H9 (cell line): ENCODE measurements at regions not wholly inside any gene's neighbourhood (a gene's known extent, or its start where the extent isn't known, plus 50 kb on each side); places are given as distances from the start of the nearest gene placed in this dataset.

ENCODE experiments used
- DNase-seq: peaks from one replicate; pipeline ENCODE4 v3.0.0-alpha.2; 2017
- H2AFZ ChIP-seq: one replicate; pipeline ENCODE4 v1.6.1; 2013; ENCODE audit warnings: mild to moderate bottlenecking, low read length, control low read depth, moderate library complexity
- H2AK5ac ChIP-seq: 2 replicates; pipeline ENCODE4 v1.6.1; 2013; ENCODE audit warnings: low read length, control low read depth, mixed read lengths; ENCODE audit not compliant: insufficient read length
- H2BK120ac ChIP-seq: one replicate; pipeline ENCODE4 v1.6.1; 2013; ENCODE audit warnings: low read depth, mild to moderate bottlenecking, low read length, control low read depth, inconsistent platforms; ENCODE audit not compliant: poor library complexity, severe bottlenecking
- H2BK12ac ChIP-seq: 2 replicates; pipeline ENCODE4 v1.6.1; 2013; ENCODE audit warnings: low read length, control low read depth, mixed read lengths, low read depth; ENCODE audit not compliant: insufficient read length
- H2BK15ac ChIP-seq: 2 replicates; pipeline ENCODE4 v1.6.1; 2013; ENCODE audit warnings: low read depth, low read length, control low read depth
- H2BK20ac ChIP-seq: one replicate; pipeline ENCODE4 v1.6.1; 2013; ENCODE audit warnings: low read depth, mild to moderate bottlenecking, low read length, control low read depth, inconsistent platforms; ENCODE audit not compliant: poor library complexity, severe bottlenecking
- H2BK5ac ChIP-seq: 2 replicates; pipeline ENCODE4 v1.6.1; 2013; ENCODE audit warnings: low read length, control low read depth, mixed read lengths; ENCODE audit not compliant: insufficient read length
- H3K14ac ChIP-seq: 2 replicates; pipeline ENCODE4 v1.6.1; 2013; ENCODE audit warnings: low read length, control low read depth; ENCODE audit not compliant: insufficient read depth
- H3K18ac ChIP-seq: 2 replicates; pipeline ENCODE4 v1.6.1; 2013; ENCODE audit warnings: low read depth, mild to moderate bottlenecking, mixed read lengths, low read length, control low read depth; ENCODE audit not compliant: insufficient read length
- H3K23ac ChIP-seq: 2 replicates; pipeline ENCODE4 v1.6.1; 2013; ENCODE audit warnings: low read length, control low read depth, mixed read lengths, low read depth; ENCODE audit not compliant: insufficient read length
- H3K23me2 ChIP-seq: 2 replicates; pipeline ENCODE4 v1.6.1; 2013; ENCODE audit warnings: low read depth, mild to moderate bottlenecking, mixed read lengths, low read length, control low read depth; ENCODE audit not compliant: insufficient read length, poor library complexity, severe bottlenecking
- H3K27ac ChIP-seq: 2 replicates; pipeline ENCODE4 v1.5.1; 2013; ENCODE audit warnings: low read length, control low read depth, mixed read lengths, low read depth; ENCODE audit not compliant: insufficient read length
- H3K27me3 ChIP-seq: 2 replicates; pipeline ENCODE4 v1.6.1; 2013; ENCODE audit warnings: low read length, control low read depth, inconsistent platforms; ENCODE audit not compliant: insufficient read depth
- H3K4ac ChIP-seq: 2 replicates; pipeline ENCODE4 v1.6.1; 2013; ENCODE audit warnings: low read depth, mild to moderate bottlenecking, control low read depth, inconsistent platforms, low read length, moderate library complexity
- H3K4me1 ChIP-seq: 2 replicates; pipeline ENCODE4 v1.6.1; 2013; ENCODE audit warnings: low read length, control low read depth, inconsistent platforms; ENCODE audit not compliant: insufficient read depth
- H3K4me2 ChIP-seq: 2 replicates; pipeline ENCODE4 v1.6.1; 2013; ENCODE audit warnings: low read length, control low read depth, mixed read lengths; ENCODE audit not compliant: insufficient read length, insufficient read depth
- H3K56ac ChIP-seq: 2 replicates; pipeline ENCODE4 v1.6.1; 2013; ENCODE audit warnings: low read depth, mild to moderate bottlenecking, mixed read lengths, low read length, control low read depth; ENCODE audit not compliant: insufficient read length
- H3K79me1 ChIP-seq: 2 replicates; pipeline ENCODE4 v1.6.1; 2013; ENCODE audit warnings: low read depth, mild to moderate bottlenecking, moderate library complexity, low read length, control low read depth, inconsistent platforms; ENCODE audit not compliant: insufficient read depth, poor library complexity, severe bottlenecking
- H3K79me2 ChIP-seq: 2 replicates; pipeline ENCODE4 v1.6.1; 2013; ENCODE audit warnings: low read length, control low read depth, inconsistent platforms; ENCODE audit not compliant: insufficient read depth
- H3K9ac ChIP-seq: 2 replicates; pipeline ENCODE4 v1.6.1; 2013; ENCODE audit warnings: low read length, control low read depth, mixed read lengths; ENCODE audit not compliant: insufficient read length; ENCODE audit errors: extremely low read depth
- H3K9me3 ChIP-seq: one replicate; pipeline ENCODE4 v1.6.1; 2013; ENCODE audit warnings: low read depth, low read length, inconsistent platforms; ENCODE audit not compliant: control insufficient read depth
- H3T11ph ChIP-seq: one replicate; pipeline ENCODE4 v1.6.1; 2013; ENCODE audit warnings: mild to moderate bottlenecking, low read length, control low read depth, inconsistent platforms
- H4K20me1 ChIP-seq: one replicate; pipeline ENCODE4 v1.6.1; 2013; ENCODE audit not compliant: control insufficient read depth, insufficient read length, insufficient read depth
- H4K5ac ChIP-seq: 2 replicates; pipeline ENCODE4 v1.6.1; 2013; ENCODE audit warnings: low read depth, mild to moderate bottlenecking, mixed read lengths, low read length, control low read depth; ENCODE audit not compliant: insufficient read length
- H4K8ac ChIP-seq: replicated peaks from 2 replicates; pipeline ENCODE4 v1.6.1; 2013; ENCODE audit warnings: low read length, control low read depth, mixed read lengths, low read depth; ENCODE audit not compliant: insufficient read length
- H4K91ac ChIP-seq: 2 replicates; pipeline ENCODE4 v1.6.1; 2013; ENCODE audit warnings: low read depth, mild to moderate bottlenecking, moderate library complexity, mixed read lengths, low read length, control low read depth; ENCODE audit not compliant: insufficient read length
- H3K27ac Mint-ChIP-seq, 3 experiments: 2 replicates in 2 of 3; 3 replicates in 1 of 3; pipeline ENCODE4 v1.8.0; 2020 to 2021; ENCODE audit warnings: mixed read lengths in 3 of 3, mild to moderate bottlenecking in 1 of 3, moderate library complexity in 1 of 3
- H3K27me3 Mint-ChIP-seq: 2 replicates; pipeline ENCODE4 v1.8.0; 2021; ENCODE audit warnings: low read depth, mild to moderate bottlenecking, moderate library complexity, mixed read lengths
- H3K36me3 Mint-ChIP-seq, 3 experiments: 2 replicates in 2 of 3; 3 replicates in 1 of 3; pipeline ENCODE4 v1.8.0; 2020 to 2021; ENCODE audit warnings: low read depth in 3 of 3, mixed read lengths in 3 of 3; ENCODE audit not compliant: insufficient read depth in 1 of 3
- H3K4me1 Mint-ChIP-seq, 2 experiments: 2 replicates each; pipeline ENCODE4 v1.8.0; 2020; ENCODE audit warnings: mixed read lengths in 2 of 2
- H3K4me3 Mint-ChIP-seq, 2 experiments: 2 replicates in 1 of 2; 3 replicates in 1 of 2; pipeline ENCODE4 v1.8.0; 2020 to 2021; ENCODE audit warnings: mild to moderate bottlenecking in 2 of 2, mixed read lengths in 2 of 2, moderate library complexity in 1 of 2
- H3K9me3 Mint-ChIP-seq, 2 experiments: 2 replicates in 1 of 2; 3 replicates in 1 of 2; pipeline ENCODE4 v1.8.0; 2020; ENCODE audit warnings: mild to moderate bottlenecking in 2 of 2, mixed read lengths in 2 of 2, moderate library complexity in 1 of 2
- CTCF ChIP-seq: fragments of 200-600 bp; sonication (generic); conservative IDR thresholded peaks from 3 replicates; pipeline ENCODE4 v1.8.0; 2021; ENCODE audit warnings: antibody characterized with exemption, mild to moderate bottlenecking

GRCh38 chr21:27365394-27365793, 398.5 kb upstream of the ADAMTS5 start:
- H3K79me1 ChIP-seq = no peaks in the 10 kb centered on the region
- no peaks in the 10 kb centered on the region for H3K23me2 ChIP-seq
- H3K4me2 ChIP-seq = no peak overlapping the region
- H4K5ac ChIP-seq = no peak overlapping the region
- no peaks in the 10 kb centered on the region for H4K20me1 ChIP-seq
- TF ChIP-seq CTCF = no peak
- DNase-seq = no peak
- Mint-ChIP-seq H3K27ac (no peak overlapping the region), H3K4me3 (no peak overlapping the region), H3K27me3 (no peaks in the 10 kb centered on the region), H3K9me3 (no peaks in the 10 kb centered on the region), H3K36me3 (peaks cover 0 to 4% (median 0%) of the 10 kb centered on the region in 3 experiments; a peak in 2 of 7 replicates), H3K4me1 (peaks cover 8 to 10% of the 10 kb centered on the region in 2 experiments)
- H2AK5ac ChIP-seq = no peak overlapping the region
- H2BK5ac ChIP-seq = no peak overlapping the region
- H2BK12ac ChIP-seq = no peak overlapping the region
- no peak overlapping the region for H3K56ac ChIP-seq
- H3K18ac ChIP-seq = no peak overlapping the region
- peaks cover 5% of the 10 kb centered on the region; the same call in 1 of the 2 replicates for H3K4me1 ChIP-seq
- no peak overlapping the region for H3K27ac ChIP-seq
- no peaks in the 10 kb centered on the region for H3K79me2 ChIP-seq
- H3T11ph ChIP-seq = no peak overlapping the region
- H3K27me3 ChIP-seq = no peaks in the 10 kb centered on the region
- no peak overlapping the region for H2BK15ac ChIP-seq
- H3K14ac ChIP-seq = no peak overlapping the region
- no peak overlapping the region for H3K4ac ChIP-seq
- no peak overlapping the region for H2BK120ac ChIP-seq
- no peaks in the 10 kb centered on the region for H3K9me3 ChIP-seq
- no peak overlapping the region for H4K8ac ChIP-seq
- no peak overlapping the region for H2BK20ac ChIP-seq
- H2AFZ ChIP-seq = no peak overlapping the region
- no peak overlapping the region for H3K23ac ChIP-seq
- no peak overlapping the region for H4K91ac ChIP-seq
- H3K9ac ChIP-seq = no peak overlapping the region
